CD8-positive, alpha-beta memory T cell (primary cell): ENCODE measurements at regions not wholly inside any gene's neighbourhood (a gene's known extent, or its start where the extent isn't known, plus 50 kb on each side); places are given as distances from the start of the nearest gene placed in this dataset.

Experiments
- CTCF ChIA-PET: fragments of 350-600 bp; sonication (Branson Sonifier 250); formaldehyde crosslinking; loops from one replicate; lab custom pipeline; 2021; ENCODE audit warnings: antibody characterized with exemption; lab: Charles Lee
- POLR2A ChIA-PET: fragments of 350-600 bp; sonication (Branson Sonifier 250); formaldehyde crosslinking; loops from one replicate; lab custom pipeline; 2021; ENCODE audit warnings: antibody characterized with exemption; lab: Charles Lee
- DNase-seq, 5 donors: peaks; one replicate each; pipeline versions ENCODE4 v3.0.0 to v3.0.0-alpha.2; 2020 to 2022; ENCODE audit warnings: mixed read lengths in 1 of 5
- H3K27ac ChIP-seq: one replicate; pipeline ENCODE4 v1.7.0; 2013; ENCODE audit warnings: low read depth, mild to moderate bottlenecking, low read length, moderate library complexity
- H3K27me3 ChIP-seq: 2 replicates; pipeline ENCODE4 v1.7.0; 2013; ENCODE audit warnings: low read length, mild to moderate bottlenecking; ENCODE audit not compliant: insufficient read depth, poor library complexity, severe bottlenecking
- H3K36me3 ChIP-seq: 2 replicates; pipeline ENCODE4 v1.7.0; 2013; ENCODE audit warnings: mild to moderate bottlenecking, low read length, moderate library complexity; ENCODE audit not compliant: insufficient read depth
- H3K4me1 ChIP-seq: 2 replicates; pipeline ENCODE4 v1.7.0; 2013; ENCODE audit warnings: mild to moderate bottlenecking, low read length, moderate library complexity; ENCODE audit not compliant: insufficient read depth
- H3K4me3 ChIP-seq: 2 replicates; pipeline ENCODE4 v1.7.0; 2013; ENCODE audit warnings: mild to moderate bottlenecking, low read length
- H3K9me3 ChIP-seq: 2 replicates; pipeline ENCODE4 v1.7.0; 2013; ENCODE audit warnings: mild to moderate bottlenecking, low read length
- H3K27ac Mint-ChIP-seq, 8 donors: one replicate each; pipeline ENCODE4 v1.8.0; 2020 to 2021; ENCODE audit warnings: mixed read lengths in 8 of 8, mild to moderate bottlenecking in 6 of 8, inconsistent platforms in 3 of 8, moderate library complexity in 3 of 8
- H3K27me3 Mint-ChIP-seq, 2 donors: one replicate each; pipeline ENCODE4 v1.8.0; 2020 to 2021; ENCODE audit warnings: mixed read lengths in 2 of 2, mild to moderate bottlenecking in 1 of 2, moderate library complexity in 1 of 2
- H3K36me3 Mint-ChIP-seq, 3 donors: one replicate each; pipeline ENCODE4 v1.8.0; 2020 to 2021; ENCODE audit warnings: mixed read lengths in 3 of 3, inconsistent platforms in 1 of 3, mild to moderate bottlenecking in 1 of 3
- H3K4me1 Mint-ChIP-seq, 3 donors: one replicate each; pipeline ENCODE4 v1.8.0; 2020 to 2021; ENCODE audit warnings: mixed read lengths in 3 of 3, inconsistent platforms in 1 of 3, mild to moderate bottlenecking in 1 of 3
- H3K4me3 Mint-ChIP-seq, 7 donors: one replicate each; pipeline ENCODE4 v1.8.0; 2020 to 2021; ENCODE audit warnings: mixed read lengths in 7 of 7, mild to moderate bottlenecking in 6 of 7, moderate library complexity in 4 of 7, inconsistent platforms in 2 of 7
- H3K9me3 Mint-ChIP-seq, 5 donors: one replicate each; pipeline ENCODE4 v1.8.0; 2020 to 2022; ENCODE audit warnings: mixed read lengths in 5 of 5, mild to moderate bottlenecking in 3 of 5, moderate library complexity in 2 of 5, inconsistent platforms in 1 of 5

DNA sequence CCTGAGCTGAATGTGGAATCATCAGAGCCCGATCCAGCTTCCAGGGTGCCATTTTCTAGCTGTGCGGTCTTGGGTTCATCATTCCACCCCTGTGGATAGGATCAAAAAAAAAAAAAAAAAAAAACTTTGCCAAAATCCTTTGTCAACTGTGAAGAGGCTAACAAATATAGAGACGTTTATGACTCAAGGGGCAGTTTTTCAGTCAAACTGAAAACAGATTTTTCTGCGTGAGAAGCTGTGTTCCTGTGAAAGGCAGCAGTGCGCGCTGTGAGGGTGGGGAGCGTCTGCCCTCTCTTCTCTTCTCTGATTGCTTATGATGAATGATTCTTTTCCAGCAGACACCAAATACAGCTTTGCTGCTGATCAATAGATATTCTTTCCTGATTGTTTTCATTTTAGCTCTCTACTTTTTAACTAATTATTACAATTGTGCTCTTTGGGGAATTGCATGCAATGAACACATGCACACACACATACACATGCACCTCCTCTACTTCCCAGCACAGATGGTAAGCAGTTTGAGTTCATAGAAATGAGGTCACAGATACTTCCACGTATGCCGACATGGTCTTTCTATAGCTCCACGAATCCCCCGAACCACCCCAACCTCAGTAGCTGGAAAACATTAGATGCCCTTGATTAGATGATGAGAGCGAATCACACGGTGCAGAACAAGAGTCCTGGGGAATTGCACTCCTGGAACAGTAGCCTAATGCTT is 175.4 kb downstream of the NRP2 start:
- H3K4me1 ChIP-seq: no peaks in the 10 kb centered on the region
- Mint-ChIP-seq H3K4me3 (no peak overlapping the region), H3K27me3 (peaks cover 0 to 4% of the 10 kb centered on the region in 2 donors), H3K27ac (no peak overlapping the region), H3K36me3 (no peaks in the 10 kb centered on the region), H3K4me1 (no peaks in the 10 kb centered on the region), H3K9me3 (peaks cover 0 to 3% (median 0%) of the 10 kb centered on the region in 5 donors)
- H3K27me3 ChIP-seq: no peaks in the 10 kb centered on the region
- no peak overlapping the region for H3K4me3 ChIP-seq
- no peak for DNase-seq
- ChIA-PET CTCF (no interaction called here), POLR2A (no interaction called here)
- no peak overlapping the region for H3K27ac ChIP-seq
- no peaks in the 10 kb centered on the region for H3K36me3 ChIP-seq
- H3K9me3 ChIP-seq: no peaks in the 10 kb centered on the region

DNA sequence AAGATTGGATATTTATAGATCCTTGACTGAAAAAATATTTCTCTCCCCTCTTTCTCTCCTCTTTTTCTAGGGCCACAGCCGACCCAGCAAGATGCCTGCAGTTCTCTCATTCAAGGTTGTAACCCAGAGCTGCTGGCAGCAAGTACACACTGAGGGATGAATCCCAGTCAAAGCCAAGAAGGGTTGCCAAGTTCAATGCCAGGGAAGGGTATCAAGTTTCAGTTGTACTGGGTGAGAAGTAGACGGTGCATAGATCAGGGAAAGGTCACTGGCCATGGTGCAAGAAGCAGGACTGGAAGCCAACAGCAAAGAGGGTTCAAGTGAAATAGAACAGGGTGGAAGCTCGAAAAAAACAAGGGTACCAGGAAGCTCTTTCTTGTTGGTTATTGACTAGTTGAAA is 170.2 kb downstream of the NRP2 start:
- Histone ChIP-seq H3K27ac (no peak overlapping the region), H3K4me1 (no peaks in the 10 kb centered on the region), H3K36me3 (no peaks in the 10 kb centered on the region), H3K27me3 (no peaks in the 10 kb centered on the region), H3K9me3 (no peaks in the 10 kb centered on the region), H3K4me3 (no peak overlapping the region)
- ChIA-PET POLR2A (no interaction called here), CTCF (no interaction called here)
- H3K9me3 Mint-ChIP-seq: peaks cover 0 to 3% (median 0%) of the 10 kb centered on the region in 5 donors
- no peaks in the 10 kb centered on the region for H3K4me1 Mint-ChIP-seq
- no peak overlapping the region for H3K27ac Mint-ChIP-seq
- H3K27me3 Mint-ChIP-seq: peaks cover 6 to 12% of the 10 kb centered on the region in 2 donors
- H3K4me3 Mint-ChIP-seq: no peak overlapping the region
- no peaks in the 10 kb centered on the region for H3K36me3 Mint-ChIP-seq
- DNase-seq: no peak

DNA sequence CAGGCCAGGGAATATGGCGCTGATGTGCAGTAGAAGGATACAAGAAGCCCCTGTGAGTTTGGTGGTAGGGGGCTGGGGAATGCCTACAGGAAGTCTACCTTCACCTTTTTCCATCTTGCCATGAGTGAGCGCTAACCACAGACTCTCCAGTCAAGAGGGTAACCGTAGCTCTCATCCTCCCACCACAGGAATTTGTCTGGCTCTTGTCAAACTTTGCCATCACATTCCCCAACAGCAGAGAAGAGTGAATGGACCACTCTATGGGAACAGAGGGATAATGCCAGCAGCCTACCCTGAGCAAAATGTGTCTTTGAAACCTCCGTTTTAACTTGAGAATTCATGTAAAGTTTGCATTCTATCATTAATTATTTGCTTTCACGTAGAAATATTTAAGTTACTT is 168.3 kb downstream of the NRP2 start:
- H3K9me3 Mint-ChIP-seq: peaks cover 0 to 3% (median 0%) of the 10 kb centered on the region in 5 donors
- CTCF ChIA-PET: no interaction called here
- no peak for DNase-seq

DNA sequence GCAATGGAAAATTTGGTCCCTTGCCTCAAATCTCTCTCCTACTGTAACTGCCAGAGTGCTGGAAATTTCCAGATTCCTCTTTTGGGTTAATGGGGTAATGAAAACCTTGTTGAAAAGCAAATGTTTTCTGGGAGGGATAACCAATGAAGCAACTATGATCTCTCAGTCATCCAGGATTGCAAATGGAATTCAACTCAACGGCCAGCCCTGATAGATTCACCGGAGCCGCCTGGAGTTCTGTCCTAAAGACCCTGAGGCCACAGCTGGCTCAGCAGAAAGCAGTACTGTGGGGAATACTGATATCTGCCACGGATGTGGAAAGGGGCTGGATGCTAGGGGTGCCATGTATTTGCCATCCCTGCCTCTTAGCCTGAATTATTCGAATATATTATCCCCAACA is 167.8 kb downstream of the NRP2 start:
- Histone ChIP-seq H3K4me1 (no peaks in the 10 kb centered on the region), H3K27ac (no peak overlapping the region), H3K9me3 (no peaks in the 10 kb centered on the region), H3K36me3 (no peaks in the 10 kb centered on the region), H3K27me3 (no peaks in the 10 kb centered on the region), H3K4me3 (no peak overlapping the region)
- Mint-ChIP-seq H3K9me3 (no peaks in the 10 kb centered on the region), H3K4me1 (no peaks in the 10 kb centered on the region), H3K27ac (no peak overlapping the region), H3K4me3 (no peak overlapping the region), H3K36me3 (no peaks in the 10 kb centered on the region), H3K27me3 (peaks cover 4 to 17% of the 10 kb centered on the region in 2 donors)
- ChIA-PET POLR2A (no interaction called here), CTCF (no interaction called here)
- DNase-seq: no peak

More for the DNA sequence above, 168.3 kb downstream of the NRP2 start:
- Histone ChIP-seq H3K4me1 (no peaks in the 10 kb centered on the region), H3K36me3 (no peaks in the 10 kb centered on the region), H3K9me3 (no peaks in the 10 kb centered on the region), H3K4me3 (no peak overlapping the region), H3K27me3 (no peaks in the 10 kb centered on the region), H3K27ac (no peak overlapping the region)
- POLR2A ChIA-PET: no interaction called here
- H3K36me3 Mint-ChIP-seq: no peaks in the 10 kb centered on the region
- H3K27ac Mint-ChIP-seq: no peak overlapping the region
- no peaks in the 10 kb centered on the region for H3K4me1 Mint-ChIP-seq
- no peak overlapping the region for H3K4me3 Mint-ChIP-seq
- H3K27me3 Mint-ChIP-seq: peaks cover 6 to 17% of the 10 kb centered on the region in 2 donors

DNA sequence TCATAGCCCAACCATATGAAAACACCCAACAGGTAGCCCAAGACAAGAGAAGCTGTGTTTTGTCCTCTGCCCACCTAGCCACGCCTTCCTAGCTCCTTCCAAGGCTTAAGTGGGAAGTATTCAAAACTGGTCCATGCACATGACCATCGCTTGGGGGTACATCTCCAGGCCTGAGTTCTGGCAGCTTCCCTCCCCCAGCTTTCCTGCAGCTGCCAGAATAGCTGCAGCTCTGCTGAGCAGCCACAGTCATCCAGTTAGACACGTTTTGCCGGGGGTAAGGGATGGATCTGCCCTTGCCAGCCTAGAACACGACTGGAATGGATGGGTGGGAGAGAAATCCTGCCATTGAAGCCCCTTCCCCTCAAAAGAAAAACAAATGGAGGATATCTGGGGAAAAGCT is 166.8 kb downstream of the NRP2 start:
- Mint-ChIP-seq H3K9me3 (no peaks in the 10 kb centered on the region), H3K36me3 (no peaks in the 10 kb centered on the region), H3K27ac (no peak overlapping the region), H3K27me3 (peaks cover 4 to 17% of the 10 kb centered on the region in 2 donors), H3K4me3 (no peak overlapping the region), H3K4me1 (no peaks in the 10 kb centered on the region)
- CTCF ChIA-PET: no interaction called here
- Histone ChIP-seq H3K36me3 (no peaks in the 10 kb centered on the region), H3K9me3 (no peaks in the 10 kb centered on the region), H3K27me3 (no peaks in the 10 kb centered on the region), H3K4me1 (no peaks in the 10 kb centered on the region), H3K27ac (no peak overlapping the region), H3K4me3 (no peak overlapping the region)
- DNase-seq: no peak
- POLR2A ChIA-PET: no interaction called here

DNA sequence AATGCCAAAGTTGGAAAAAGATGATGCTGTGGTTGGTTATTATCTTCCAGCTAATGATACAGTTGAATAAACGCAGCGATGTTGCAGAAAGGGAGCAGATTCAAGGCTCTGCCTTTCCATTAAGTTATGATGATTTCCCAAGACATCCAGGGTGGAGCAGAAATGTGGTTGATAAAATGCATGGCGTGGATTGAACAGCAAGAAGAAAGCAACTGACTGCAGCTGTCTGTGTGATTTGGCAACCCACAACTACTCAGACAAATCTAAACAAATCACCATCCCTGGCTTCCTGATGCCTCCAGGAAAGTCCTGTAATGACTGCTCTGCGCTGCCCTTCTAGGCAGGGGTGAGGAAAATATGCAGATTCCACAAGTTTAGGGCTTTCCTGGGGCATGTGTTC is 166.3 kb downstream of the NRP2 start:
- no peaks in the 10 kb centered on the region for H3K4me1 Mint-ChIP-seq
- H3K36me3 ChIP-seq: no peaks in the 10 kb centered on the region
- H3K27ac Mint-ChIP-seq: no peak overlapping the region
- no peaks in the 10 kb centered on the region for H3K4me1 ChIP-seq
- CTCF ChIA-PET: no interaction called here
- H3K9me3 ChIP-seq: no peaks in the 10 kb centered on the region
- H3K4me3 ChIP-seq: no peak overlapping the region
- H3K27me3 ChIP-seq: no peaks in the 10 kb centered on the region
- no peak overlapping the region for H3K4me3 Mint-ChIP-seq
- no peaks in the 10 kb centered on the region for H3K36me3 Mint-ChIP-seq
- H3K27ac ChIP-seq: no peak overlapping the region
- DNase-seq: no peak
- peaks cover 4 to 17% of the 10 kb centered on the region in 2 donors for H3K27me3 Mint-ChIP-seq
- no peaks in the 10 kb centered on the region for H3K9me3 Mint-ChIP-seq
- POLR2A ChIA-PET: no interaction called here
